Stomach (tissue), 4 donors: ENCODE measurements at regions not wholly inside any gene's neighbourhood (a gene's known extent, or its start where the extent isn't known, plus 50 kb on each side); places are given as distances from the start of the nearest gene placed in this dataset.

Experiments
- POLR2A ChIP-seq, 4 donors: fragments of 450-650 bp; IDR thresholded peaks; one replicate each; pipeline ENCODE4 v1.6.1; 2016; ENCODE audit warnings: antibody characterized with exemption in 4 of 4, control low read depth in 2 of 4, mild to moderate bottlenecking in 1 of 4, moderate library complexity in 1 of 4
- POLR2AphosphoS5 ChIP-seq, 3 donors: sonication (generic); formaldehyde crosslinking; IDR thresholded peaks; one replicate each; pipeline ENCODE4 v1.6.1; 2016; ENCODE audit warnings: antibody characterized with exemption in 3 of 3
- TF ChIP-seq, protein P1 (sequence below), 7 experiments: fragments of 450-650 bp in 4 of 7; fragments of 200-600 bp in 3 of 7; sonication (generic) in 3 of 7; IDR thresholded peaks; one replicate each; pipeline ENCODE4 v1.5.1; 2016 to 2019; ENCODE audit warnings: antibody characterized with exemption in 7 of 7, control low read depth in 2 of 7, mild to moderate bottlenecking in 1 of 7

DNA sequence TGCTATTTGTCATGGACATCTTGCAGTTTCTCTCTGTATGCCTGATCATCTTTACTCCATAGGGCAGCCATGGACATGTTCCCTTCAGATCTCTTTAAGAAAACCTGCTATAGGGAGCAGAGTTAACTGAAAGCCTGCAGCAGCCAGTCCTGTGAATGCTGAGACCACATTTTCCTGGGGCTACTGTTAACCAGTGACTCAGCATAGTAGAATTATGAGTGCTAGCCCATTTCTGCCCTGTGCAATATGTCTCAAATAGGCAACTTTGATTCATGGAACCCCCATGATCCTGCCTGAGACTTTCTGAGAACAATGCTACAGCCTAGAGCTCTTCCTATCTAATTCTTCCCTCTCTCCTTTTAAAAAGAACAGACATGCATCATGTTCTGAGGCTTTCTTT is 624.2 kb downstream of the CHSY3 start:
- no peak for TF ChIP-seq POLR2A (IDR thresholded peaks at IDR 0.05)
- TF ChIP-seq, protein P1, sequence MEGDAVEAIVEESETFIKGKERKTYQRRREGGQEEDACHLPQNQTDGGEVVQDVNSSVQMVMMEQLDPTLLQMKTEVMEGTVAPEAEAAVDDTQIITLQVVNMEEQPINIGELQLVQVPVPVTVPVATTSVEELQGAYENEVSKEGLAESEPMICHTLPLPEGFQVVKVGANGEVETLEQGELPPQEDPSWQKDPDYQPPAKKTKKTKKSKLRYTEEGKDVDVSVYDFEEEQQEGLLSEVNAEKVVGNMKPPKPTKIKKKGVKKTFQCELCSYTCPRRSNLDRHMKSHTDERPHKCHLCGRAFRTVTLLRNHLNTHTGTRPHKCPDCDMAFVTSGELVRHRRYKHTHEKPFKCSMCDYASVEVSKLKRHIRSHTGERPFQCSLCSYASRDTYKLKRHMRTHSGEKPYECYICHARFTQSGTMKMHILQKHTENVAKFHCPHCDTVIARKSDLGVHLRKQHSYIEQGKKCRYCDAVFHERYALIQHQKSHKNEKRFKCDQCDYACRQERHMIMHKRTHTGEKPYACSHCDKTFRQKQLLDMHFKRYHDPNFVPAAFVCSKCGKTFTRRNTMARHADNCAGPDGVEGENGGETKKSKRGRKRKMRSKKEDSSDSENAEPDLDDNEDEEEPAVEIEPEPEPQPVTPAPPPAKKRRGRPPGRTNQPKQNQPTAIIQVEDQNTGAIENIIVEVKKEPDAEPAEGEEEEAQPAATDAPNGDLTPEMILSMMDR (IDR thresholded peaks at IDR 0.05): no peak
- no peak for TF ChIP-seq POLR2AphosphoS5 (IDR thresholded peaks at IDR 0.05)
